Tibial nerve (tissue), 4 donors: ENCODE measurements at regions not wholly inside any gene's neighbourhood (a gene's known extent, or its start where the extent isn't known, plus 50 kb on each side); places are given as distances from the start of the nearest gene placed in this dataset.

ENCODE experiments used
- EP300 ChIP-seq, 2 donors: sonication (generic); formaldehyde crosslinking; IDR thresholded peaks; one replicate each; pipeline ENCODE4 v1.6.1; 2017; ENCODE audit warnings: antibody characterized with exemption in 2 of 2, mild to moderate bottlenecking in 1 of 2
- POLR2A ChIP-seq, 2 donors: fragments of 450-650 bp; IDR thresholded peaks; one replicate each; pipeline ENCODE4 v1.6.1; 2017; ENCODE audit warnings: antibody characterized with exemption in 2 of 2, mild to moderate bottlenecking in 2 of 2, moderate library complexity in 2 of 2
- TF ChIP-seq, protein P1 (sequence below), 5 experiments: fragments of 200-600 bp in 3 of 5; fragments of 450-650 bp in 2 of 5; sonication (generic) in 3 of 5; IDR thresholded peaks; one replicate each; pipeline ENCODE4 v1.5.1; 2016 to 2019; ENCODE audit warnings: antibody characterized with exemption in 5 of 5, mild to moderate bottlenecking in 3 of 5, moderate library complexity in 2 of 5

DNA sequence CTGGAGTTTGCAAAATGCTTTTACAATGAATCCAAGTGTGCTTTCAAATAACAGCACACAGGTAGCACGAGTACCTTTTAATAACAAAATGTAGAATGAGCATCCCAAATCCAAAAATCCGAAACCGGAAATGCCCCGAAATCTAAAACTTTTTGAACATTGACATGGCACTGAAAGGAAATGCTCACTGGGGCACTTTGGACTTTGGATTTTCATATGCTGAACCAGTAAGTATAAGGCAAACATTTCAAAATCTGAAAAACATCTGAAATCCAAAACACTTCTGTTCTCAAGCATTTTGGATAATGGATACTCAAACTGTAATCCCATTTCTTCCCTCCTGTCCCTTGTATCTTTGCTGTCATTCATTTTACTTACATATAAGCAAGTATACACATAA lies 50.1 kb downstream of the GCNT4 start:
- TF ChIP-seq, protein P1, sequence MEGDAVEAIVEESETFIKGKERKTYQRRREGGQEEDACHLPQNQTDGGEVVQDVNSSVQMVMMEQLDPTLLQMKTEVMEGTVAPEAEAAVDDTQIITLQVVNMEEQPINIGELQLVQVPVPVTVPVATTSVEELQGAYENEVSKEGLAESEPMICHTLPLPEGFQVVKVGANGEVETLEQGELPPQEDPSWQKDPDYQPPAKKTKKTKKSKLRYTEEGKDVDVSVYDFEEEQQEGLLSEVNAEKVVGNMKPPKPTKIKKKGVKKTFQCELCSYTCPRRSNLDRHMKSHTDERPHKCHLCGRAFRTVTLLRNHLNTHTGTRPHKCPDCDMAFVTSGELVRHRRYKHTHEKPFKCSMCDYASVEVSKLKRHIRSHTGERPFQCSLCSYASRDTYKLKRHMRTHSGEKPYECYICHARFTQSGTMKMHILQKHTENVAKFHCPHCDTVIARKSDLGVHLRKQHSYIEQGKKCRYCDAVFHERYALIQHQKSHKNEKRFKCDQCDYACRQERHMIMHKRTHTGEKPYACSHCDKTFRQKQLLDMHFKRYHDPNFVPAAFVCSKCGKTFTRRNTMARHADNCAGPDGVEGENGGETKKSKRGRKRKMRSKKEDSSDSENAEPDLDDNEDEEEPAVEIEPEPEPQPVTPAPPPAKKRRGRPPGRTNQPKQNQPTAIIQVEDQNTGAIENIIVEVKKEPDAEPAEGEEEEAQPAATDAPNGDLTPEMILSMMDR (IDR thresholded peaks at IDR 0.05): no peak
- TF ChIP-seq POLR2A (IDR thresholded peaks at IDR 0.05): no peak
- TF ChIP-seq EP300 (IDR thresholded peaks at IDR 0.05): no peak
